Breast epithelium (tissue), 4 donors: ENCODE measurements at regions not wholly inside any gene's neighbourhood (a gene's known extent, or its start where the extent isn't known, plus 50 kb on each side); places are given as distances from the start of the nearest gene placed in this dataset.
"Not testable (repeated sequence)": the region's sequence is repeated elsewhere in the genome, so short reads cannot be mapped to it uniquely, and the experiment has no call there.

ENCODE experiments used
- DNase-seq, 2 donors: peaks; one replicate each; pipeline ENCODE4 v3.0.0-alpha.2; 2019; ENCODE audit warnings: low spot score in 2 of 2
- H3K27ac ChIP-seq, 2 donors: fragments of 200-600 bp; sonication (generic) in 1 of 2; one replicate each; pipeline ENCODE4 v1.5.1; 2016 to 2019; ENCODE audit warnings: mild to moderate bottlenecking in 1 of 2
- H3K27me3 ChIP-seq, 2 donors: fragments of 200-600 bp; sonication (generic) in 1 of 2; one replicate each; pipeline versions ENCODE4 v1.5.1 to v1.6.0; 2017 to 2019; ENCODE audit warnings: control low read depth in 1 of 2, mild to moderate bottlenecking in 1 of 2
- H3K36me3 ChIP-seq: fragments of 200-600 bp; one replicate; pipeline ENCODE4 v1.5.1; 2019
- H3K4me1 ChIP-seq, 2 donors: fragments of 200-600 bp; sonication (generic); one replicate each; pipeline ENCODE4 v1.5.1; 2016 to 2019; ENCODE audit warnings: control low read depth in 1 of 2
- H3K4me3 ChIP-seq, 3 donors: fragments of 200-600 bp; sonication (generic); 1 replicate in 2 of 3; 2 replicates in 1 of 3; pipeline ENCODE4 v1.5.1; 2016 to 2019; ENCODE audit warnings: mild to moderate bottlenecking in 3 of 3, moderate library complexity in 2 of 3
- H3K9me3 ChIP-seq, 2 donors: fragments of 200-600 bp; sonication (generic) in 1 of 2; one replicate each; pipeline ENCODE4 v1.5.1; 2016 to 2019; ENCODE audit warnings: control low read depth in 1 of 2
- POLR2A ChIP-seq: fragments of 450-650 bp; IDR thresholded peaks from one replicate; pipeline ENCODE4 v1.6.1; 2016; ENCODE audit warnings: antibody characterized with exemption, mild to moderate bottlenecking, moderate library complexity
- POLR2AphosphoS5 ChIP-seq, 3 donors: sonication (generic); formaldehyde crosslinking; IDR thresholded peaks; one replicate each; pipeline ENCODE4 v1.6.1; 2017; ENCODE audit warnings: antibody characterized with exemption in 3 of 3
- intact Hi-C: fragments of 100-400 bp; cut with DNase I; formaldehyde crosslinking; loops from one replicate; pipeline ENCODE4 v1.15.1; 2023; ENCODE audit warnings: low total_unique reads
- TF ChIP-seq, protein P1 (sequence below), 3 donors: fragments of 450-650 bp; IDR thresholded peaks; one replicate each; pipeline ENCODE4 v1.5.1; 2016 to 2017; ENCODE audit warnings: antibody characterized with exemption in 3 of 3, mild to moderate bottlenecking in 3 of 3, moderate library complexity in 3 of 3

- Histone ChIP-seq H3K36me3 (no peaks in the 10 kb centered on the region), H3K4me3 (no peak overlapping the region), H3K9me3 (no peaks in the 10 kb centered on the region), H3K27ac (peak overlapping the region in 1 of 2 donors; percentile 38), H3K4me1 (no peaks in the 10 kb centered on the region), H3K27me3 (no peaks in the 10 kb centered on the region)
- intact Hi-C loops = no loop called here
- TF ChIP-seq, protein P1, sequence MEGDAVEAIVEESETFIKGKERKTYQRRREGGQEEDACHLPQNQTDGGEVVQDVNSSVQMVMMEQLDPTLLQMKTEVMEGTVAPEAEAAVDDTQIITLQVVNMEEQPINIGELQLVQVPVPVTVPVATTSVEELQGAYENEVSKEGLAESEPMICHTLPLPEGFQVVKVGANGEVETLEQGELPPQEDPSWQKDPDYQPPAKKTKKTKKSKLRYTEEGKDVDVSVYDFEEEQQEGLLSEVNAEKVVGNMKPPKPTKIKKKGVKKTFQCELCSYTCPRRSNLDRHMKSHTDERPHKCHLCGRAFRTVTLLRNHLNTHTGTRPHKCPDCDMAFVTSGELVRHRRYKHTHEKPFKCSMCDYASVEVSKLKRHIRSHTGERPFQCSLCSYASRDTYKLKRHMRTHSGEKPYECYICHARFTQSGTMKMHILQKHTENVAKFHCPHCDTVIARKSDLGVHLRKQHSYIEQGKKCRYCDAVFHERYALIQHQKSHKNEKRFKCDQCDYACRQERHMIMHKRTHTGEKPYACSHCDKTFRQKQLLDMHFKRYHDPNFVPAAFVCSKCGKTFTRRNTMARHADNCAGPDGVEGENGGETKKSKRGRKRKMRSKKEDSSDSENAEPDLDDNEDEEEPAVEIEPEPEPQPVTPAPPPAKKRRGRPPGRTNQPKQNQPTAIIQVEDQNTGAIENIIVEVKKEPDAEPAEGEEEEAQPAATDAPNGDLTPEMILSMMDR (IDR thresholded peaks at IDR 0.05) = no peak
- TF ChIP-seq POLR2A = no peak
- TF ChIP-seq POLR2AphosphoS5 (IDR thresholded peaks at IDR 0.05) = no peak
- no peak for DNase-seq
These were observed 58.2 kb downstream of the TMEM270 start for GRCh38 chr7:73918926-73919693.

GRCh38 chr7:73919694-73920375, 58.9 kb downstream of the TMEM270 start:
- no peaks in the 10 kb centered on the region for H3K4me1 ChIP-seq
- H3K27ac ChIP-seq = peak overlapping the region in 1 of 2 donors; percentile 38
- H3K27me3 ChIP-seq = no peaks in the 10 kb centered on the region
- TF ChIP-seq, protein P1 (IDR thresholded peaks at IDR 0.05) = no peak
- no peak for TF ChIP-seq POLR2AphosphoS5 (IDR thresholded peaks at IDR 0.05)
- H3K36me3 ChIP-seq = no peaks in the 10 kb centered on the region
- intact Hi-C loops = no loop called here
- H3K9me3 ChIP-seq = no peaks in the 10 kb centered on the region
- DNase-seq = no peak
- no peak overlapping the region for H3K4me3 ChIP-seq

- Histone ChIP-seq H3K4me1 (no peaks in the 10 kb centered on the region), H3K4me3 (no peak overlapping the region), H3K36me3 (no peaks in the 10 kb centered on the region), H3K27ac (no peak overlapping the region), H3K27me3 (no peaks in the 10 kb centered on the region), H3K9me3 (no peaks in the 10 kb centered on the region)
- no peak for TF ChIP-seq POLR2AphosphoS5 (IDR thresholded peaks at IDR 0.05)
- DNase-seq = no peak
- intact Hi-C loops = no loop called here
These were observed 59.6 kb downstream of the TMEM270 start for GRCh38 chr7:73920406-73921134.

GRCh38 chr7:73921623-73922528, 60.9 kb downstream of the TMEM270 start:
- Histone ChIP-seq H3K4me1 (no peaks in the 10 kb centered on the region), H3K27ac (no peak overlapping the region), H3K9me3 (no peaks in the 10 kb centered on the region), H3K27me3 (no peaks in the 10 kb centered on the region), H3K4me3 (no peak overlapping the region), H3K36me3 (no peaks in the 10 kb centered on the region)
- intact Hi-C loops = no loop called here
- DNase-seq = no peak
- no peak for TF ChIP-seq POLR2A
- no peak for TF ChIP-seq POLR2AphosphoS5 (IDR thresholded peaks at IDR 0.05)
- TF ChIP-seq, protein P1 (IDR thresholded peaks at IDR 0.05) = no peak

DNA sequence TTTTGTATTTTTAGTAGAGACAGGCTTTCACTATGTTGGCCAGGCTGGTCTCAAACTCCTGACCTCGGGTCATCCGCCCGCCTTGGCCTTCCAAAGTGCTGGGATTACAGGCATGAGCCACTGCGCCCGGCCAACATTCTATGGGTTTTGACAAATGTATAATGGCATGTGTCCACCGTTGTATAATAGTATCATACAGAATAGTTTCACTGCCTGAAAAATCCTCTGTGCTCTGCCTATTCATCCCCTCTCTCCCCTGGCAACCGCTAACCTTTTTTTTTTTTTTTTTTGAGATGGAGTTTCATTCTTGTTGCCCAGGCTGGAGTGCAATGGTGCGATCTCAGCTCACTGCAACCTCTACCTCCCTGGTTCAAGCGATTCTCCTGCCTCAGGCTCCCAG, 67.7 kb downstream of the TMEM270 start:
- DNase-seq, H3K36me3 ChIP-seq, H3K27me3 ChIP-seq, H3K4me1 ChIP-seq, H3K9me3 ChIP-seq, H3K4me3 ChIP-seq, intact Hi-C loops: not testable (repeated sequence)
- H3K27ac ChIP-seq = peak overlapping the region in 1 of 2 donors; percentile 5
